ENCODE measurements at regions not wholly inside any gene's neighbourhood (a gene's known extent, or its start where the extent isn't known, plus 50 kb on each side); places are given as distances from the start of the nearest gene placed in this dataset.

- TF ChIP-seq ZBTB33 (IDR thresholded peaks at IDR 0.05) = no peak
Observed at GRCh38 chr4:158006990-158007389, 165.8 kb downstream of the GASK1B start (continued).

DNA sequence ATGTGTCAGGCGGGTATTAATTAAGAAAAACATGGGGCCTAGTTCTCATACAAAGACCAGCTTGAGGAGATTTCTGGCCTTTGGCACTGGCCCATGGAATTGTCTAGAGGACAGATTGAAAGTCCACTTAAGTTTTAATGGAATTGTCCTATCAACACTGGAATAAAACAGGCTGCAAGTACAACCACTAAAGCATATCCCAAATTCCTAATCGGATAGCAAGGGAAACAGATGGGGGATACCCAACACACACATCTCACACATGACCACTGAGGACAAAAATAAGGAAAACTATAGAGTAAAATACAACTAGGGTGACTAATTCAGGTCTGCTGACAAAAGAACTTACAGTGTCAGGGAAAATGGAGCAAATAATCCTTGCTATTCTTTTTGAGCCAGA lies 167.8 kb downstream of the GASK1B start:
- H3K9me3 ChIP-seq (replicated peaks; ENCODE audit: control insufficient read depth, insufficient read depth, low read length) = no peaks in the 10 kb centered on the region
- no peak overlapping the region for H3K9ac ChIP-seq (ENCODE audit: control insufficient read depth, insufficient read depth, low read length)
- 9% methylated on average over 2 of the region's 2 CpGs for WGBS (ENCODE audit: insufficient coverage, insufficient replicate concordance, low lambda C conversion rate, missing lambda C conversion rate)
- ChIA-PET CTCF (no interaction called here), POLR2A (no interaction called here), RAD21 (ENCODE audit: unreplicated experiment) (no interaction called here), SMC1A (ENCODE audit: uncharacterized antibody, unreplicated experiment) (interaction anchor here (1.3 to 1.5 kb wide), 2 partner anchors 13 to 14 kb away, joined by 3 to 4 read pairs; no protein-coding TSS in a partner anchor)
- no peaks in the 10 kb centered on the region for H3K4me1 ChIP-seq (ENCODE audit: control insufficient read depth, insufficient read depth, low read length)
- TF ChIP-seq TCF3 (IDR thresholded peaks at IDR 0.05; ENCODE audit: borderline replicate concordance, insufficient read depth, low read depth, low read length) (no peak), KDM1A (IDR thresholded peaks at IDR 0.05; ENCODE audit: borderline replicate concordance) (no peak), BHLHE40 (IDR thresholded peaks at IDR 0.05; ENCODE audit: borderline replicate concordance in 1 of 2, low read depth in 2 of 2, low read length in 1 of 2) (no peak), ZBED1 (IDR thresholded peaks at IDR 0.05; ENCODE audit: borderline replicate concordance) (no peak), CREM (IDR thresholded peaks at IDR 0.05; ENCODE audit: low read depth) (no peak), NFIC (IDR thresholded peaks at IDR 0.05; ENCODE audit: low read depth, low read length) (no peak), TCF7 (IDR thresholded peaks at IDR 0.05; ENCODE audit: borderline replicate concordance) (no peak), NR2C1 (IDR thresholded peaks at IDR 0.05) (no peak)
- H4K20me1 ChIP-seq (ENCODE audit: control insufficient read depth, insufficient read depth) = no peaks in the 10 kb centered on the region
- no peaks in the 10 kb centered on the region for H3K27me3 ChIP-seq (replicated peaks in 1 of 2; ENCODE audit: control insufficient read depth in 2 of 2, insufficient read depth in 2 of 2, low read length in 1 of 2)
- no peak overlapping the region for H3K4me2 ChIP-seq (ENCODE audit: control insufficient read depth, insufficient read depth)
- no peak for ATAC-seq
- H3K36me3 ChIP-seq (ENCODE audit: control insufficient read depth in 2 of 2, insufficient read depth in 2 of 2, low read length in 1 of 2) = no peaks in the 10 kb centered on the region
- no peaks in the 10 kb centered on the region for H3K79me2 ChIP-seq (ENCODE audit: control insufficient read depth, insufficient read depth, low read length)
- no TSS peak for BruUV-seq (replicated peaks)
- DNase-seq (ENCODE audit: low read depth, low spot score) = no peak
- intact Hi-C loops (cut with micrococcal nuclease; ENCODE audit: unreplicated experiment) = no loop called here
- FAIRE-seq = no peak
- H3K4me3 ChIP-seq = no peak overlapping the region
- H2AFZ ChIP-seq (ENCODE audit: control insufficient read depth, low read depth, low read length) = no peak overlapping the region
- no peak overlapping the region for H3K27ac ChIP-seq (ENCODE audit: control insufficient read depth, insufficient read depth)
- in situ Hi-C loops (cut with MboI) = no loop called here
